ENCODE measurements at regions not wholly inside any gene's neighbourhood (a gene's known extent, or its start where the extent isn't known, plus 50 kb on each side); places are given as distances from the start of the nearest gene placed in this dataset.

DNA sequence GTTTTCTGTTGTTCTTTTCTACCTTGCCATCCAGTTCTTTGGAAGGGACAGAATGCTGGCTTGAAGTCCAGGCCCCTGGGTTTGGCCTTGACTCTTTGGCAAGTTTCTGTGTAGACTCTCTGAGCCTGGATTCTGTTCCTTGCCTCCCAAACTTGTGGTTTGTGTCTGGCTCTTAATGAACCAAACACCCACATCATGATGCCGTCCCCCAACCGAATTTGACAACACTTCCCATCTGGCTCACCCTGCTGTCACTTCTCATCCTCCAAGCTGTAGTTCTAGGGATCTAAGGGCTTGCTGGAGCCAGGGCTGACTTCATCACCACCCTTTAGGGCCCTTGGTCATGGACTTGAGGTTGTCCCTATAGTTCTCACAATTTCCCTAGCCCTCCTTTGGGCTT is 68.9 kb upstream of the CELF4 start:
- TF ChIP-seq CTCF (IDR thresholded peaks at IDR 0.05; ENCODE audit: low read length) (no peak), EZH2 (IDR thresholded peaks at IDR 0.05; ENCODE audit: borderline replicate concordance, low read length) (no peak)
